ENCODE measurements at regions not wholly inside any gene's neighbourhood (a gene's known extent, or its start where the extent isn't known, plus 50 kb on each side); places are given as distances from the start of the nearest gene placed in this dataset.

DNA sequence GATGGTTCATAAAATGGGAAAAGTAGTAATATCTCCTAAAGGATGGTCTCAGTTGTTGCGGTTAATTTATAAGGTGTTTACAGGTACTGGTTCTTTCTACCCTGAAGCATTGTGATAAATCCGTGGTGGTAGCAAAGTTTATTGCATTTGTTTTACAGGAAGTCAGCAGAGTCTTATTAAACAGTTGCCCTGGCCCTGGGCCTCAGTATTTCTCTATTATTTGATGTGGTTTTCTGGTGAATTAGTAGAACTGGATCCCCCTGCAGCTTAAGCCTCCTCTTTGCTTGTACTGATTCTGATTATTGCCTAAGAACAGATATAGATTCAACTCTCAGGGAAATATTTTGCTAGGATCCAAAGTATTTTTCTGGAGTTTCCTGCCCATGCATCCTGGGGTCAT, 76.4 kb upstream of the CD55 start:
- Histone ChIP-seq H2BK15ac (replicated peaks; ENCODE audit: low read depth) (no peak overlapping the region), H3K4ac (ENCODE audit: low read depth, low read length) (no peak overlapping the region), H3K56ac (ENCODE audit: low read length) (no peak overlapping the region), H3K79me1 (ENCODE audit: low read length) (no peaks in the 10 kb centered on the region), H3K36me3 (ENCODE audit: control insufficient read depth, insufficient read depth, low read length) (no peaks in the 10 kb centered on the region), H4K5ac (ENCODE audit: low read length) (no peak overlapping the region), H4K8ac (ENCODE audit: low read depth, low read length) (no peak overlapping the region), H3K18ac (ENCODE audit: low read length) (no peak overlapping the region), H3K4me1 (ENCODE audit: control insufficient read depth, low read depth, low read length) (peaks cover 8% of the 10 kb centered on the region), H3K9ac (ENCODE audit: low read length) (no peak overlapping the region), H2AK5ac (ENCODE audit: low read length) (no peak overlapping the region), H3K27me3 (ENCODE audit: insufficient read depth, low read length, poor library complexity) (no peaks in the 10 kb centered on the region), H2BK5ac (ENCODE audit: low read length) (no peak overlapping the region), H3K79me2 (ENCODE audit: control insufficient read depth, insufficient read depth, low read length) (no peaks in the 10 kb centered on the region), H2BK120ac (ENCODE audit: low read depth, low read length) (no peak overlapping the region), H3K23ac (ENCODE audit: low read length) (no peak overlapping the region), H3K4me3 (ENCODE audit: low read length) (no peak overlapping the region), H3K27ac (ENCODE audit: low read depth, low read length) (no peak overlapping the region), H3K4me2 (ENCODE audit: low read length) (no peak overlapping the region)
- no CpG with 5 or more reads among the region's 2 CpGs for WGBS (ENCODE audit: extremely low coverage, insufficient coverage, low lambda C conversion rate)
- no peak for DNase-seq

DNA sequence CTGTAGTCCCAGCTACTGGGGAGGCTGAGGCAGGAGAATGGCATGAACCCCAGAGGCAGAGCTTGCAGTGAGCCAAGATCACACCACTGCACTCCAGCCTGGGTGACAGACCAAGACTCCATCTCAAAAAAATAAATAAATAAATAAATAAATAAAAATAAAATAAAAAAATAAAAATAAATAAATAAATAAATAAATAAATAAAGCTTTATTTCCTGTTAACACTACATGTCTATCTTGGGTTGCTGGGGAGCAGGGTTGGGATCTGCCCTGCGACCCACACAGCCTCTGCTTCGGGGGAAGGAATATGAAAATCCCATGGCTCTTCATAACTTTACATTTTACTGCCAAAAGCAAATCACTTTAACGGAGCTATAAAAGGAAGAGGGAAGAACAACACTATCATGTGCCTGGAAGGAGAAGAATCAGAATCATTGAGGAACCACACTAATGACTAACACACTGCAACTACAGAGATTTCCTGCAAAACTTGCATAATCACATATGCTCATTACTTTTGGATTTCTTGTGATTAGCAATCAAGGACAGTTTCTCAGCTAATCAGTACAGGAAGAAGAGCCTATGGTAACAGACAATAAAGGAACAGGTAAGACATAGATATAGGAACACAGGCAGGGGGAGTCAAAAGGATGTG, 72.8 kb upstream of the CD55 start:
- H3K4me3 ChIP-seq (ENCODE audit: low read length): no peak overlapping the region
- no peak overlapping the region for H2BK15ac ChIP-seq (replicated peaks; ENCODE audit: low read depth)
- no peaks in the 10 kb centered on the region for H3K79me2 ChIP-seq (ENCODE audit: control insufficient read depth, insufficient read depth, low read length)
- WGBS (ENCODE audit: extremely low coverage, insufficient coverage, low lambda C conversion rate): no CpG with 5 or more reads among the region's 3 CpGs
- H2BK5ac ChIP-seq (ENCODE audit: low read length): no peak overlapping the region
- no peak overlapping the region for H3K23ac ChIP-seq (ENCODE audit: low read length)
- no peak overlapping the region for H3K4ac ChIP-seq (ENCODE audit: low read depth, low read length)
- no peak for DNase-seq
- H2AK5ac ChIP-seq (ENCODE audit: low read length): no peak overlapping the region
- no peak overlapping the region for H3K4me2 ChIP-seq (ENCODE audit: low read length)
- no peak overlapping the region for H4K5ac ChIP-seq (ENCODE audit: low read length)
- no peak overlapping the region for H3K27ac ChIP-seq (ENCODE audit: low read depth, low read length)
- no peak overlapping the region for H2BK120ac ChIP-seq (ENCODE audit: low read depth, low read length)
- H3K27me3 ChIP-seq (ENCODE audit: insufficient read depth, low read length, poor library complexity): no peaks in the 10 kb centered on the region
- H3K4me1 ChIP-seq (ENCODE audit: control insufficient read depth, low read depth, low read length): no peaks in the 10 kb centered on the region
- no peak overlapping the region for H3K9ac ChIP-seq (ENCODE audit: low read length)
- no peaks in the 10 kb centered on the region for H3K79me1 ChIP-seq (ENCODE audit: low read length)
- H3K36me3 ChIP-seq (ENCODE audit: control insufficient read depth, insufficient read depth, low read length): no peaks in the 10 kb centered on the region
- H3K56ac ChIP-seq (ENCODE audit: low read length): no peak overlapping the region
- no peak overlapping the region for H4K8ac ChIP-seq (ENCODE audit: low read depth, low read length)
- H3K18ac ChIP-seq (ENCODE audit: low read length): no peak overlapping the region

DNA sequence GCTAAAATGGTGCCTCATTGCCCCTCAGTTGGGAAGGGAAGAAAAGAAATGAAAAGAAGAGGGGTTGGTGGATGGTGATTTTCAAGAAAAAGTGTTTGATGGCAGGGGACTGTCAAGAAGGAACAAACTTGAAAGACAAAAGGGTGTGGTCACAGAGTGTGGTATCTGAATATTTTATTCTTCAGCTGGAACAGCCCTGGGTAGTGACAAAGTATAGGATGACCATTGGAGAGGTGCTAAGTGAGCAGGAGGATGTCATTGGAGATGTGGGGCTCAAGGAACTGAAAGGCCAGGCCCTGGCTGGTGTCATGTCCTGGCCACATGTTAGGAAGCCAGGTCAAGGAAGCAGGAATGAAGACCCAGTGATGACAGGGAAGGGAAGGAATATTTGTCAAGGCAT, 71.0 kb upstream of the CD55 start:
- no peak overlapping the region for H3K4me2 ChIP-seq (ENCODE audit: low read length)
- H3K27me3 ChIP-seq (ENCODE audit: insufficient read depth, low read length, poor library complexity): no peaks in the 10 kb centered on the region
- H3K9ac ChIP-seq (ENCODE audit: low read length): no peak overlapping the region
- H2BK120ac ChIP-seq (ENCODE audit: low read depth, low read length): no peak overlapping the region
- no peak overlapping the region for H4K8ac ChIP-seq (ENCODE audit: low read depth, low read length)
- no peak overlapping the region for H3K18ac ChIP-seq (ENCODE audit: low read length)
- no peak overlapping the region for H2BK15ac ChIP-seq (replicated peaks; ENCODE audit: low read depth)
- H3K56ac ChIP-seq (ENCODE audit: low read length): no peak overlapping the region
- no peaks in the 10 kb centered on the region for H3K4me1 ChIP-seq (ENCODE audit: control insufficient read depth, low read depth, low read length)
- no peaks in the 10 kb centered on the region for H3K79me1 ChIP-seq (ENCODE audit: low read length)
- no peak overlapping the region for H2BK5ac ChIP-seq (ENCODE audit: low read length)
- no peak overlapping the region for H3K4ac ChIP-seq (ENCODE audit: low read depth, low read length)
- H4K5ac ChIP-seq (ENCODE audit: low read length): no peak overlapping the region
- no peaks in the 10 kb centered on the region for H3K36me3 ChIP-seq (ENCODE audit: control insufficient read depth, insufficient read depth, low read length)
- no peak overlapping the region for H3K27ac ChIP-seq (ENCODE audit: low read depth, low read length)
- H3K23ac ChIP-seq (ENCODE audit: low read length): no peak overlapping the region
- no peak for DNase-seq
- H2AK5ac ChIP-seq (ENCODE audit: low read length): no peak overlapping the region
- no peaks in the 10 kb centered on the region for H3K79me2 ChIP-seq (ENCODE audit: control insufficient read depth, insufficient read depth, low read length)
- H3K4me3 ChIP-seq (ENCODE audit: low read length): no peak overlapping the region

DNA sequence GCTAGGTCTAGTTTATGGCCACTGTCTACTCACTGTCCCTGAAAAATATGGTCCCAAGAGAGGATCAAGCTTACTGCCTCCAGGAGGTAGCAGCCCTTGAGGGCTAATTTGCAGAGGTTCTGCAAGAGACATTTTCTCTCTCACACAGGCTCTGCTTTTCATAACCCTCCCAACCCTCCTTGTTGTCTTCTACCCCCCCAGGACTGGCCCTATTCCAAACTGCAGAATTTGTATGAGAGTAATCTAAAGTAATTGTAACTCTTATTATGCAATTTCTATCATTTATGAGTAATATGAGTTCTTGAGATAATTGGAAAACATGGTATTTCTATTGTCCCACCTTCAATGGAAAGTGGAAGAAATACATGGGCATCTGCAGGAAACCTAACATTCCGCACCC, 70.4 kb upstream of the CD55 start:
- no peak overlapping the region for H2AK5ac ChIP-seq (ENCODE audit: low read length)
- no peaks in the 10 kb centered on the region for H3K36me3 ChIP-seq (ENCODE audit: control insufficient read depth, insufficient read depth, low read length)
- H3K56ac ChIP-seq (ENCODE audit: low read length): no peak overlapping the region
- H3K79me2 ChIP-seq (ENCODE audit: control insufficient read depth, insufficient read depth, low read length): no peaks in the 10 kb centered on the region
- no peak overlapping the region for H3K23ac ChIP-seq (ENCODE audit: low read length)
- H3K4ac ChIP-seq (ENCODE audit: low read depth, low read length): no peak overlapping the region
- no peak overlapping the region for H3K4me2 ChIP-seq (ENCODE audit: low read length)
- H3K27me3 ChIP-seq (ENCODE audit: insufficient read depth, low read length, poor library complexity): no peaks in the 10 kb centered on the region
- no peak overlapping the region for H4K8ac ChIP-seq (ENCODE audit: low read depth, low read length)
- no peaks in the 10 kb centered on the region for H3K4me1 ChIP-seq (ENCODE audit: control insufficient read depth, low read depth, low read length)
- H2BK15ac ChIP-seq (replicated peaks; ENCODE audit: low read depth): no peak overlapping the region
- H3K27ac ChIP-seq (ENCODE audit: low read depth, low read length): no peak overlapping the region
- no peak overlapping the region for H4K5ac ChIP-seq (ENCODE audit: low read length)
- no peak for DNase-seq
- no peak overlapping the region for H3K18ac ChIP-seq (ENCODE audit: low read length)
- no peaks in the 10 kb centered on the region for H3K79me1 ChIP-seq (ENCODE audit: low read length)
- no peak overlapping the region for H2BK120ac ChIP-seq (ENCODE audit: low read depth, low read length)
- H3K4me3 ChIP-seq (ENCODE audit: low read length): no peak overlapping the region
- no peak overlapping the region for H3K9ac ChIP-seq (ENCODE audit: low read length)
- WGBS (ENCODE audit: extremely low coverage, insufficient coverage, low lambda C conversion rate): no CpG with 5 or more reads among the region's 1 CpG
- no peak overlapping the region for H2BK5ac ChIP-seq (ENCODE audit: low read length)

DNA sequence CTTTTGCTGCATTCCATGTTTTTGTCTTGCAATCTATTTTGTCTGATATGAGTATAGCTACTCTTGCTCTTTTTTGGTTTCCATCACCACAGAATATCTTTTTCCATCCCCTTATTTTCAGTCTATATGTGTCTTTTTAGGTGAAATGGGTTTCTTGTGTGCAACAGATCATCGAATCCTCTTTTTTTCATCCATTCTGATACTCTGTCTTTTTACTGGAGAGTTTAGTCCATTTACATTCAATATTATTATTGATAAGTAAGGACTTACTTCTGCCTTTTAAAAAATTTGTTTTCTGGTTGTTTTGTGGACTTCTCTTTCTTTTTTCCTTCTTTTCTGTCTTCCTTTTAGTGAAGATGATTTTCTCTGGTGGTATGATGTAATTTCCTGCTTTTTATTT, 64.6 kb upstream of the CD55 start:
- no peaks in the 10 kb centered on the region for H3K79me2 ChIP-seq (ENCODE audit: control insufficient read depth, insufficient read depth, low read length)
- no peak for DNase-seq
- H3K4me1 ChIP-seq (ENCODE audit: control insufficient read depth, low read depth, low read length): no peaks in the 10 kb centered on the region
- no peak overlapping the region for H2AK5ac ChIP-seq (ENCODE audit: low read length)
- H3K27me3 ChIP-seq (ENCODE audit: insufficient read depth, low read length, poor library complexity): no peaks in the 10 kb centered on the region
- H3K36me3 ChIP-seq (ENCODE audit: control insufficient read depth, insufficient read depth, low read length): no peaks in the 10 kb centered on the region
- H3K79me1 ChIP-seq (ENCODE audit: low read length): no peaks in the 10 kb centered on the region
- H3K4ac ChIP-seq (ENCODE audit: low read depth, low read length): no peak overlapping the region
- no peak overlapping the region for H3K56ac ChIP-seq (ENCODE audit: low read length)
- no peak overlapping the region for H3K18ac ChIP-seq (ENCODE audit: low read length)
- H3K27ac ChIP-seq (ENCODE audit: low read depth, low read length): no peak overlapping the region
- H4K8ac ChIP-seq (ENCODE audit: low read depth, low read length): no peak overlapping the region
- H4K5ac ChIP-seq (ENCODE audit: low read length): no peak overlapping the region
- no peak overlapping the region for H2BK120ac ChIP-seq (ENCODE audit: low read depth, low read length)
- no peak overlapping the region for H3K23ac ChIP-seq (ENCODE audit: low read length)
- no peak overlapping the region for H3K4me3 ChIP-seq (ENCODE audit: low read length)
- no peak overlapping the region for H2BK15ac ChIP-seq (replicated peaks; ENCODE audit: low read depth)
- no peak overlapping the region for H3K9ac ChIP-seq (ENCODE audit: low read length)
- H3K4me2 ChIP-seq (ENCODE audit: low read length): no peak overlapping the region
- WGBS (ENCODE audit: extremely low coverage, insufficient coverage, low lambda C conversion rate): no CpG with 5 or more reads among the region's 1 CpG
- H2BK5ac ChIP-seq (ENCODE audit: low read length): no peak overlapping the region

DNA sequence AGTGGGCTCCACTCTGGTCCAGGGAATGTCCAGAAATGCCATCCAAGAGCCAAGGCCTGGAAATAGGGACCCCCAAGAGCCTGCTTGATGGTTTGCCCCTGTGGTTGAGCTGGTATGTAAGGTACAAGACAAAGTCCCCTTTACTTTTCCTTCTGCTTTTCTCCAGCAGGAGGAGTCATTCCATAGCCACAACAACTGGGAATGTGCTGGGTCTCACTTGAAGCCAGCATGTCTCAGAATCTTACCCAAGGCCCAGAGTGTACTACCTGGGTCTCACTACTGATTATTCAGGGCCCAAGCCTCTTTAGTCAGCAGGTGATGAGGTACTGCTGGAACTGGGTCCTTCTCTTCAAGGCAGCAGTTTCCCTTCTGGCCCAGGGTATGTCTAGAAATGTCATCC, 62.1 kb upstream of the CD55 start:
- no peak overlapping the region for H2BK15ac ChIP-seq (replicated peaks; ENCODE audit: low read depth)
- no peak overlapping the region for H3K4me2 ChIP-seq (ENCODE audit: low read length)
- no peaks in the 10 kb centered on the region for H3K27me3 ChIP-seq (ENCODE audit: insufficient read depth, low read length, poor library complexity)
- no peak overlapping the region for H3K27ac ChIP-seq (ENCODE audit: low read depth, low read length)
- no peak overlapping the region for H3K23ac ChIP-seq (ENCODE audit: low read length)
- no peaks in the 10 kb centered on the region for H3K4me1 ChIP-seq (ENCODE audit: control insufficient read depth, low read depth, low read length)
- no peak overlapping the region for H3K18ac ChIP-seq (ENCODE audit: low read length)
- DNase-seq: peak; percentile 74
- no peak overlapping the region for H3K56ac ChIP-seq (ENCODE audit: low read length)
- no peak overlapping the region for H2BK5ac ChIP-seq (ENCODE audit: low read length)
- H3K79me1 ChIP-seq (ENCODE audit: low read length): no peaks in the 10 kb centered on the region
- no peak overlapping the region for H3K4me3 ChIP-seq (ENCODE audit: low read length)
- H3K36me3 ChIP-seq (ENCODE audit: control insufficient read depth, insufficient read depth, low read length): no peaks in the 10 kb centered on the region
- no peak overlapping the region for H2AK5ac ChIP-seq (ENCODE audit: low read length)
- no peak overlapping the region for H3K9ac ChIP-seq (ENCODE audit: low read length)
- H4K8ac ChIP-seq (ENCODE audit: low read depth, low read length): no peak overlapping the region
- no peak overlapping the region for H3K4ac ChIP-seq (ENCODE audit: low read depth, low read length)
- no peak overlapping the region for H2BK120ac ChIP-seq (ENCODE audit: low read depth, low read length)
- no peaks in the 10 kb centered on the region for H3K79me2 ChIP-seq (ENCODE audit: control insufficient read depth, insufficient read depth, low read length)
- H4K5ac ChIP-seq (ENCODE audit: low read length): no peak overlapping the region

Data from mesendoderm (in vitro differentiated cells).